ENCODE measurements at regions not wholly inside any gene's neighbourhood (a gene's known extent, or its start where the extent isn't known, plus 50 kb on each side); places are given as distances from the start of the nearest gene placed in this dataset.

GRCh38 chr18:53790786-53791185 lies 433.7 kb downstream of the MBD2 start:
- H3K36me3 ChIP-seq (ENCODE audit: insufficient read depth, low read length) = no peaks in the 10 kb centered on the region
- H3K27ac ChIP-seq = 0 out of 2 replicates have a peak overlapping the region, but pooled peaks have one; percentile 31
- no peak for TF ChIP-seq POLR2AphosphoS5 (IDR thresholded peaks at IDR 0.05; ENCODE audit: borderline replicate concordance, low read depth, low read length)
- no peak for TF ChIP-seq FOXP2 (optimal IDR thresholded peaks at IDR 0.05; ENCODE audit: control extremely low read depth, extremely low read length, insufficient read depth)
- no peak for TF ChIP-seq EZH2 (IDR thresholded peaks at IDR 0.05)
- peak; percentile 44 for DNase-seq (ENCODE audit: low read depth, low spot score)
- H3K9me3 ChIP-seq (ENCODE audit: low read depth, low read length) = no peaks in the 10 kb centered on the region
- H3K4me3 ChIP-seq = no peak overlapping the region
- no peak overlapping the region for H3K9ac ChIP-seq (ENCODE audit: insufficient read length)

GRCh38 chr18:53789376-53790247 lies 434.9 kb downstream of the MBD2 start:
- Histone ChIP-seq H3K4me3 (no peak overlapping the region), H3K9me3 (ENCODE audit: low read depth, low read length) (no peaks in the 10 kb centered on the region), H3K36me3 (ENCODE audit: insufficient read depth, low read length) (no peaks in the 10 kb centered on the region), H3K27ac (no peak overlapping the region), H3K9ac (ENCODE audit: insufficient read length) (no peak overlapping the region)
- no peak for DNase-seq (ENCODE audit: low read depth, low spot score)
- no peak for TF ChIP-seq POLR2AphosphoS5 (IDR thresholded peaks at IDR 0.05; ENCODE audit: borderline replicate concordance, low read depth, low read length)

GRCh38 chr18:53785811-53786210 lies 438.7 kb downstream of the MBD2 start:
- H3K9me3 ChIP-seq (ENCODE audit: low read depth, low read length) = no peaks in the 10 kb centered on the region
- H3K27ac ChIP-seq = no peak overlapping the region
- no peak overlapping the region for H3K4me3 ChIP-seq
- H3K9ac ChIP-seq (ENCODE audit: insufficient read length) = no peak overlapping the region
- no peak for DNase-seq (ENCODE audit: low read depth, low spot score)
- no peaks in the 10 kb centered on the region for H3K36me3 ChIP-seq (ENCODE audit: insufficient read depth, low read length)
- no peak for TF ChIP-seq POLR2AphosphoS5 (IDR thresholded peaks at IDR 0.05; ENCODE audit: borderline replicate concordance, low read depth, low read length)
- TF ChIP-seq FOXP2 (optimal IDR thresholded peaks at IDR 0.05; ENCODE audit: control extremely low read depth, extremely low read length, insufficient read depth) = no peak
- TF ChIP-seq EZH2 (IDR thresholded peaks at IDR 0.05) = no peak

GRCh38 chr18:53784253-53784652 lies 440.2 kb downstream of the MBD2 start:
- no peak overlapping the region for H3K27ac ChIP-seq
- TF ChIP-seq POLR2AphosphoS5 (IDR thresholded peaks at IDR 0.05; ENCODE audit: borderline replicate concordance, low read depth, low read length) (no peak), EZH2 (IDR thresholded peaks at IDR 0.05) (no peak), FOXP2 (optimal IDR thresholded peaks at IDR 0.05; ENCODE audit: control extremely low read depth, extremely low read length, insufficient read depth) (no peak)
- H3K9me3 ChIP-seq (ENCODE audit: low read depth, low read length) = no peaks in the 10 kb centered on the region
- DNase-seq (ENCODE audit: low read depth, low spot score) = no peak
- H3K9ac ChIP-seq (ENCODE audit: insufficient read length) = no peak overlapping the region
- no peak overlapping the region for H3K4me3 ChIP-seq
- H3K36me3 ChIP-seq (ENCODE audit: insufficient read depth, low read length) = no peaks in the 10 kb centered on the region

GRCh38 chr18:53780666-53781065 lies 443.8 kb downstream of the MBD2 start:
- Histone ChIP-seq H3K9ac (ENCODE audit: insufficient read length) (no peak overlapping the region), H3K27ac (no peak overlapping the region), H3K4me3 (no peak overlapping the region), H3K36me3 (ENCODE audit: insufficient read depth, low read length) (no peaks in the 10 kb centered on the region), H3K9me3 (ENCODE audit: low read depth, low read length) (no peaks in the 10 kb centered on the region)
- no peak for DNase-seq (ENCODE audit: low read depth, low spot score)
- TF ChIP-seq FOXP2 (optimal IDR thresholded peaks at IDR 0.05; ENCODE audit: control extremely low read depth, extremely low read length, insufficient read depth) (no peak), EZH2 (IDR thresholded peaks at IDR 0.05) (no peak), POLR2AphosphoS5 (IDR thresholded peaks at IDR 0.05; ENCODE audit: borderline replicate concordance, low read depth, low read length) (no peak)

GRCh38 chr18:53772293-53772692 lies 452.2 kb downstream of the MBD2 start:
- no peaks in the 10 kb centered on the region for H3K36me3 ChIP-seq (ENCODE audit: insufficient read depth, low read length)
- H3K4me3 ChIP-seq = no peak overlapping the region
- DNase-seq (ENCODE audit: low read depth, low spot score) = no peak
- H3K9ac ChIP-seq (ENCODE audit: insufficient read length) = no peak overlapping the region
- no peak overlapping the region for H3K27ac ChIP-seq
- no peaks in the 10 kb centered on the region for H3K9me3 ChIP-seq (ENCODE audit: low read depth, low read length)
- TF ChIP-seq FOXP2 (optimal IDR thresholded peaks at IDR 0.05; ENCODE audit: control extremely low read depth, extremely low read length, insufficient read depth) (no peak), POLR2AphosphoS5 (IDR thresholded peaks at IDR 0.05; ENCODE audit: borderline replicate concordance, low read depth, low read length) (no peak), EZH2 (IDR thresholded peaks at IDR 0.05) (no peak)

- Histone ChIP-seq H3K27ac (no peak overlapping the region), H3K36me3 (ENCODE audit: insufficient read depth, low read length) (no peaks in the 10 kb centered on the region), H3K4me3 (no peak overlapping the region), H3K9me3 (ENCODE audit: low read depth, low read length) (no peaks in the 10 kb centered on the region), H3K9ac (ENCODE audit: insufficient read length) (no peak overlapping the region)
- DNase-seq (ENCODE audit: low read depth, low spot score) = no peak
- TF ChIP-seq POLR2AphosphoS5 (IDR thresholded peaks at IDR 0.05; ENCODE audit: borderline replicate concordance, low read depth, low read length) (no peak), FOXP2 (optimal IDR thresholded peaks at IDR 0.05; ENCODE audit: control extremely low read depth, extremely low read length, insufficient read depth) (no peak), EZH2 (IDR thresholded peaks at IDR 0.05) (no peak)
These were observed 452.8 kb downstream of the MBD2 start for GRCh38 chr18:53771664-53772063.

GRCh38 chr18:53765211-53765610 lies 459.3 kb downstream of the MBD2 start:
- DNase-seq (ENCODE audit: low read depth, low spot score) = no peak

More at GRCh38 chr18:53765211-53765610, 459.3 kb downstream of the MBD2 start:
- Histone ChIP-seq H3K9ac (ENCODE audit: insufficient read length) (no peak overlapping the region), H3K4me3 (no peak overlapping the region), H3K36me3 (ENCODE audit: insufficient read depth, low read length) (no peaks in the 10 kb centered on the region), H3K27ac (no peak overlapping the region), H3K9me3 (ENCODE audit: low read depth, low read length) (no peaks in the 10 kb centered on the region)
- TF ChIP-seq FOXP2 (optimal IDR thresholded peaks at IDR 0.05; ENCODE audit: control extremely low read depth, extremely low read length, insufficient read depth) = no peak
- no peak for TF ChIP-seq POLR2AphosphoS5 (IDR thresholded peaks at IDR 0.05; ENCODE audit: borderline replicate concordance, low read depth, low read length)
- no peak for TF ChIP-seq EZH2 (IDR thresholded peaks at IDR 0.05)
